ENCODE measurements at regions not wholly inside any gene's neighbourhood (a gene's known extent, or its start where the extent isn't known, plus 50 kb on each side); places are given as distances from the start of the nearest gene placed in this dataset.

GRCh38 chr18:38262661-38263060 is 697.1 kb upstream of the CELF4 start:
- DNase-seq (ENCODE audit: extremely low spot score) = no peak
- CTCF ChIA-PET = no interaction called here
- TF ChIP-seq FOXA1 (IDR thresholded peaks at IDR 0.05) = no peak
- POLR2A ChIA-PET = no interaction called here

- ChIA-PET POLR2A (no interaction called here), CTCF (no interaction called here)
- no peak for DNase-seq (ENCODE audit: extremely low spot score)
- no peak for TF ChIP-seq HDGF (IDR thresholded peaks at IDR 0.05; ENCODE audit: borderline replicate concordance)
- TF ChIP-seq SUZ12 (IDR thresholded peaks at IDR 0.05) = no peak
- TF ChIP-seq ZNF384 (IDR thresholded peaks at IDR 0.05) = no peak
- TF ChIP-seq PKNOX1 (IDR thresholded peaks at IDR 0.05) = no peak
- no peak for TF ChIP-seq SP1 (IDR thresholded peaks at IDR 0.05)
- TF ChIP-seq TARDBP (IDR thresholded peaks at IDR 0.05) = no peak
- TF ChIP-seq FOXM1 (IDR thresholded peaks at IDR 0.05; ENCODE audit: borderline replicate concordance) = no peak
- TF ChIP-seq ARNT (IDR thresholded peaks at IDR 0.05) = no peak
- no peak for TF ChIP-seq L3MBTL2 (conservative IDR thresholded peaks at IDR 0.05)
- TF ChIP-seq CTBP1 (IDR thresholded peaks at IDR 0.05; ENCODE audit: borderline replicate concordance) = no peak
- no peak for TF ChIP-seq BHLHE40 (IDR thresholded peaks at IDR 0.05; ENCODE audit: borderline replicate concordance)
- no peak for TF ChIP-seq ELF4 (IDR thresholded peaks at IDR 0.05)
- TF ChIP-seq FOXA1 (IDR thresholded peaks at IDR 0.05) = no peak
Observed at GRCh38 chr18:38257661-38258060, 692.1 kb upstream of the CELF4 start.

GRCh38 chr18:38256366-38256765 is 690.8 kb upstream of the CELF4 start:
- POLR2A ChIA-PET = no interaction called here

GRCh38 chr18:38250971-38251370 is 685.4 kb upstream of the CELF4 start:
- DNase-seq (ENCODE audit: extremely low spot score) = no peak
- no peak for TF ChIP-seq PKNOX1 (IDR thresholded peaks at IDR 0.05)
- TF ChIP-seq FOXA1 (IDR thresholded peaks at IDR 0.05) = no peak
- TF ChIP-seq CTBP1 (IDR thresholded peaks at IDR 0.05; ENCODE audit: borderline replicate concordance) = no peak
- no peak for TF ChIP-seq TARDBP (IDR thresholded peaks at IDR 0.05)
- no peak for TF ChIP-seq SUZ12 (IDR thresholded peaks at IDR 0.05)
- TF ChIP-seq L3MBTL2 (conservative IDR thresholded peaks at IDR 0.05) = no peak
- TF ChIP-seq NFRKB (IDR thresholded peaks at IDR 0.05) = no peak
- no peak for TF ChIP-seq FOXK2 (IDR thresholded peaks at IDR 0.05)
- TF ChIP-seq FOXM1 (IDR thresholded peaks at IDR 0.05; ENCODE audit: borderline replicate concordance) = no peak
- TF ChIP-seq HDGF (IDR thresholded peaks at IDR 0.05; ENCODE audit: borderline replicate concordance) = no peak
- POLR2A ChIA-PET = no interaction called here
- CTCF ChIA-PET = no interaction called here

More at GRCh38 chr18:38256366-38256765, 690.8 kb upstream of the CELF4 start:
- TF ChIP-seq CTBP1 (IDR thresholded peaks at IDR 0.05; ENCODE audit: borderline replicate concordance) (no peak), ARNT (IDR thresholded peaks at IDR 0.05) (no peak), PKNOX1 (IDR thresholded peaks at IDR 0.05) (no peak), HDGF (IDR thresholded peaks at IDR 0.05; ENCODE audit: borderline replicate concordance) (no peak), L3MBTL2 (conservative IDR thresholded peaks at IDR 0.05) (no peak), BHLHE40 (IDR thresholded peaks at IDR 0.05; ENCODE audit: borderline replicate concordance) (no peak), ZNF384 (IDR thresholded peaks at IDR 0.05) (no peak), TARDBP (IDR thresholded peaks at IDR 0.05) (no peak), SP1 (IDR thresholded peaks at IDR 0.05) (no peak), LEF1 (IDR thresholded peaks at IDR 0.05; ENCODE audit: borderline replicate concordance) (no peak), ELF4 (IDR thresholded peaks at IDR 0.05) (no peak), NFRKB (IDR thresholded peaks at IDR 0.05) (no peak), FOXA1 (IDR thresholded peaks at IDR 0.05) (no peak)
- no peak for DNase-seq (ENCODE audit: extremely low spot score)
- CTCF ChIA-PET = no interaction called here

- no peak for DNase-seq (ENCODE audit: extremely low spot score)
- TF ChIP-seq TARDBP (IDR thresholded peaks at IDR 0.05) = no peak
- no peak for TF ChIP-seq BHLHE40 (IDR thresholded peaks at IDR 0.05; ENCODE audit: borderline replicate concordance)
- no peak for TF ChIP-seq SP1 (IDR thresholded peaks at IDR 0.05)
- TF ChIP-seq NFRKB (IDR thresholded peaks at IDR 0.05) = no peak
- no peak for TF ChIP-seq FOXM1 (IDR thresholded peaks at IDR 0.05; ENCODE audit: borderline replicate concordance)
- TF ChIP-seq ZNF384 (IDR thresholded peaks at IDR 0.05) = no peak
- no peak for TF ChIP-seq CTBP1 (IDR thresholded peaks at IDR 0.05; ENCODE audit: borderline replicate concordance)
- TF ChIP-seq SUZ12 (IDR thresholded peaks at IDR 0.05) = no peak
- ChIA-PET CTCF (no interaction called here), POLR2A (no interaction called here)
Observed at GRCh38 chr18:38244480-38244879, 678.9 kb upstream of the CELF4 start.

GRCh38 chr18:38243291-38243690 is 677.7 kb upstream of the CELF4 start:
- CTCF ChIA-PET = no interaction called here
- no peak for TF ChIP-seq BHLHE40 (IDR thresholded peaks at IDR 0.05; ENCODE audit: borderline replicate concordance)
- no peak for TF ChIP-seq PKNOX1 (IDR thresholded peaks at IDR 0.05)
- TF ChIP-seq SUZ12 (IDR thresholded peaks at IDR 0.05) = no peak
- no peak for TF ChIP-seq TARDBP (IDR thresholded peaks at IDR 0.05)
- TF ChIP-seq L3MBTL2 (conservative IDR thresholded peaks at IDR 0.05) = no peak
- no peak for TF ChIP-seq NFRKB (IDR thresholded peaks at IDR 0.05)
- TF ChIP-seq ELF4 (IDR thresholded peaks at IDR 0.05) = no peak
- TF ChIP-seq ZNF384 (IDR thresholded peaks at IDR 0.05) = no peak
- TF ChIP-seq FOXK2 (IDR thresholded peaks at IDR 0.05) = no peak
- TF ChIP-seq FOXM1 (IDR thresholded peaks at IDR 0.05; ENCODE audit: borderline replicate concordance) = no peak
- no peak for TF ChIP-seq HDGF (IDR thresholded peaks at IDR 0.05; ENCODE audit: borderline replicate concordance)
- no peak for TF ChIP-seq FOXA1 (IDR thresholded peaks at IDR 0.05)
- POLR2A ChIA-PET = no interaction called here
- no peak for DNase-seq (ENCODE audit: extremely low spot score)

All from HEK293T (cell line).